ENCODE measurements at regions not wholly inside any gene's neighbourhood (a gene's known extent, or its start where the extent isn't known, plus 50 kb on each side); places are given as distances from the start of the nearest gene placed in this dataset.

DNA sequence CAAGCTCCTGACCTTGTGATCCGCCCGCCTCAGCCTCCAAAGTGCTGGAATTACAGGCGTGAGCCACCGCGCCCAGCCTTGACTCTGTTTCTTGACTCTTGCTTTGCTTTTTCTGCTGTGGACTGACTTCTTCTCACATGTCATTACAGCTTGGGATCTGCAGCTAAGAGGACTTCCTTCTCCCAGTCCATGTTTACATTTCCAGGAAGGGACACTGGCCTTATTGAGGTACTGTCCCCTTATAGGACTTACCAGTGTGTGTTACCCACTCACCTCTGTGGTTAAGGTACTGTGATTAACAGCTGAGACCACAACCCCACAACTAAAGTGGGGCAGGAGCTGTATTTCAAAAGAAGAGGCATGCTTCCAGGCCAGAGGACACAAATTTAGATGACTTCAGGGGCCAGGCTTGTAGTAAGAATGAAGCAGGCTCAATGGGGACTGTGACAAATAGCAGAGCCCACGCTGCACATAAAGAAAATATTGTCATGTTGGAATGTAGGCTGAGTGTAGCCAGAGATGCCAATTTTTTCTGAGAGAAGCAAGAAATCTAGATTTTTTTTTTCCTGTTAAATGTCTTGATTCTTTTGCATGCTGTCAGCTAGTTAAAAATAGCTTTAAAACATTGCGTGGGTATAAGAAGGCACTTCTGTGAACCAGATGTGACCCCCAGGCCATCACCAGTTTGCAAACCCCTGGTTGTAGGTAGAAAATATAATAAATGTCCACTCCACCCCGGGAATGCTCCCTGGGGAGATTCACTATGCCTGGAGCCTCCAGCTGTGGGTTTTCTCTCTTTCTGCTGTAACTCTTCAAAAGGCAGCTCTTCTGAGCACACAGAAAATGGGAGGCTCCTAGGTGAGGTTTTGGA is 75.0 kb downstream of the PTPDC1 start:
- DNase-seq = no peak

DNA sequence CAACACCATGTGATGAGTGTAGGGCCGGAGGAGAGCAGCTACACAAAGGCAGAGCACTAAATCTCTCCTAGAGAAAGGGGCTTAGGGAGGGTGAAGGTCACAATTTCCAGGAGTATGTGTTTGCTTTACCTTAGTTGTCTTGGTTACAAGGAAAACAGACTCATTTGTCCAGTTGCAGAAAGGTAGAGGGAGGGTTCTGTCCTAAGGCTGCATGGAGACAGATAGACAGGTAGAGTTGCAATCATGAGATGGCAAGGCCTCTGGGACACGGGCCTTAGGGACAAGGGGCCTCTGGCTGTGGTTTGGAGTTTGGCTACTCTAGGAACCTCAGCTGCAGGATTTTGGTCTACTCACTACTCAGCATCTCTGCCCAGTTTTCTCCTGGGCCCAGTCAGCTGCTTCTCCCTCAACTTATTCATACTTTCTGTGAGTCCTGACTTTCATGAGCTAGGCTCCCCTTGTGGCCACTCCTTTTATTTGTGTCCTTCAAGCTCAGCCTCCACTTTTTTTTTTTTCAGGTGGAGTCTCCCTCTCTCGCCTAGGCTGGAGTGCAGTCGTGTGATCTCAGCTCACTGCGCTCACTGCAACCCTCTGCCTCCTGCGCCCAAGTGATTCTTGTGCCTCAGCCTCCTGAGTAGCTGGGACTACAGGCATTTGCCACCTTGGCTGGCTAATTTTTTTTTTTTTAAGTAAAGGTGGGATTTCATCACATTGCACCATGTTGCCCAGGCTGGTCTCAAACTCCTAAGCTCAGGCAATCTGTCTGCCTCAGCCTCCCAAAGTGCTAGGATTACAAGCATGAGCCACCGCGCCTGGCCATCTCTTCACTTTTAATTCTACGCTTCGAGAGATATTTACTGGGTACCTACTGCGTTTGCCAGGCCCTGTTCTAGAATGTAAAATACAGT is 76.6 kb downstream of the PTPDC1 start:
- DNase-seq = no peak

DNA sequence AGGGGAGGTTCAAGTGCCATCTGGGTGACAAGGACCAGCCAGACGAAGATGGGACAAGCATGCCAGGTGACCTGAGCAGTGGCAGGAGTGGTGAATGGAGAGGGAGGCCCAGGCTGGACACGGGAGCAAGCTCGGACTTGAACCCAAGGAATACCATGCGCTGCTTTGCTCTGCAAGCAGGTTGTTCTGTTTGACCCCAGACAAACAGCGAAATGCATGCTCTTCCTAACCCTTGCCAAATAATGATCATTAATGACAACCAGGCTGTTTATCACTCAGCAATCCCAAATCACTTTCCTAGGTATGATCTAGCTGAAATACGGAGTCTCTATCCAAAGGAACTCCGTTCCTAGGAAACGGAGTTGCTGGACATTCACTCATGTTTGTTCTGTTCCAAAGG is 77.4 kb downstream of the PTPDC1 start:
- DNase-seq = no peak

DNA sequence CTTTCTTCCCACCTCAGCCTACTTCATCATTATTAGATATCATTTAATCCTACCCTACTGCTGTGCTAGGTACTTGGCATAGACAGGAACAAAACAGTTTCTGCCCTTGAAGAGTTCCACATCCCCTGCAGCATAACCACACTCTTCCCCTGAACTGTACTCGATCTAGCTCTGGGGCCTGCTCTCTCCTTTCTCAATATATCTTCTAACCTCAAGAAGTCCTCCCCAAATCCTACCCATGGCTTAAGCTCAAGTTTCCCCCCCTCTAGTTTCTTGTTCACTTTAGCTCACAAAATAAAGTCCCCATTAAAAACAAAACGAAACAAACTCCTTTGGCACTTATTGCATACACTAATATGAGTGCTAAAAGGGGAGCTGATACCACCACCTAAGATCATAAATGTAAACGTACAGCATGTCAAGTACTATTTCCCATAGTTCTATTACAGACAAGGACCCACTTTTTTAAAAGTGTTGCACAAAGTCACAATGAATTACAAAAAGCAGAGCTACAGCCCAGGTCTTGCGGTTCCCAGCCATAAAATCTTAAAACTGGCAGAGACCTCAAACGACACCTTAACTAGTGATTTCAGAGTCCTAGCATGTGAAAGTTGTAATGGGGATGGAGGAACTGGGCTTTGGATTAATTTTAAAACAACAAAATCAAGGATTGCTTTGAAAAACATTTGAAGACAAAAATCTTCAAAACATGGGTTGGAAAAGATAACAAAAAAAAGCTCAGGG is 80.7 kb downstream of the PTPDC1 start:
- no peak for DNase-seq

DNA sequence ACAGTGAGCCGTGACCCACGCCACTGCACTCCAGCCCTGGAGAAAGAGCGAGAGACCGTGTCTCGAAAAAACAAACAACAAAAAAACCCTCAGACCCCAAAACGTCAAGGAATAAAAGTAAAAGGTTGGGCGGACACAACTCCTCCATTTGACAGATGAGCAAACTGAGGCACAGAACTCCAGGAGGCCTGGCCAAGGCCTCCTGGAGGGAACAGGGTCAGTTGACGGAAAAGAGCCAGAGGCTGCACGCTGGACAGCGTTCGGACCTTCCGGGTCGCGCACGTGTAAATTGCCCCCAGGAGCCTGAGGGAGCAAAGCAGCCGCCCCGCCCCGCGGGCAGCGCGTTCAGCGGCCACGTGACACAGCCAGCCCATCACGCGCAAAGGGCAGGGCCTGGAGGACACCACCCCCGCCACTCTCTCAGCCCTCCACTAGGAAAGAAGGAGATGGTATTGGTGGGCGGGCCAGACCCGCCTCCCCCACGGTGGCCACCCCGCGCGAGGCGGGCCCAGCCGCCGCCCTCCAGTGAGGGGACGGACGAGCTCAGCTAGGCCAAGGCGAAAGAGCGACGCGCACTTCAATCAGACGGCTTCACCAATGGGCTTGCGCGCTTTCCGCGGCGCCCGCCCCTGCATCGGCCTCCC is 81.5 kb downstream of the PTPDC1 start:
- peak; percentile 95 for DNase-seq

DNA sequence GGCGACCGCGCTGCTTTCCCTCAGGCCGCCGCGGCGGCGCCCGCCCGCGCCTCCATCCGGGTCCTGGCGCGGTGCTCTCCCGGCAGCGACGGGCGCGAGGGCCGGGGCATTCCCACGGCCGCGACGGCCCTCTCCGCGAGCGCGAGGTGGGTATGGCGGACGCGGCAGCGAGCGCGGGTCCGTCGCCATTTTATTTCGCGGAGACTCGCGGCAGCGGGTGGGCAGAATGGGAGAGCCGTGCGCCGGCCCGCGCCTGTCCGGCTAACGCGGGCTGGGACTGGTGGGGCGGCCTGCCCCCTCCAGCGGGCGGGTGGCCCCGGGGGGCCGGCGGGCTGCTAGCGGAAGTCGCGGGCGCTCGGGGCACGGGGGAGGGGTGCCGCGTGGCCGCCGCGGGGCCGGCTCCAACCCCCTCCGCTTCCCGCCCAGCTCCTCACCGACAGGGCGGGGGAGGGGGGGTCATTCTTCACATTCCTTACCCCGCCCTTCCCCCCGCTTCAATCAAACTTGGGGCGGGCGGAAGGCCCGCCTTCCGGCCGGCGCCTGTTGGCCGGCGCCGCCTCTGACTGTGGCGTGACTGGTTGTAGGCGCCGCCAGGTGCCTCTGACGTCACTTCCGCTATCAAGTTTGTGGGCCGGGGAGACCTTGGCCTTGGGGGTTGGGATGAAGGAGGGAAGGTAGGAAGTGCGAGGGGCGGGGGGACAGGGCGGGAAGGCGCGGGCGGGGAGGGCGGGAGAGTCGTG is 82.1 kb downstream of the PTPDC1 start:
- DNase-seq = peak; percentile 94

DNA sequence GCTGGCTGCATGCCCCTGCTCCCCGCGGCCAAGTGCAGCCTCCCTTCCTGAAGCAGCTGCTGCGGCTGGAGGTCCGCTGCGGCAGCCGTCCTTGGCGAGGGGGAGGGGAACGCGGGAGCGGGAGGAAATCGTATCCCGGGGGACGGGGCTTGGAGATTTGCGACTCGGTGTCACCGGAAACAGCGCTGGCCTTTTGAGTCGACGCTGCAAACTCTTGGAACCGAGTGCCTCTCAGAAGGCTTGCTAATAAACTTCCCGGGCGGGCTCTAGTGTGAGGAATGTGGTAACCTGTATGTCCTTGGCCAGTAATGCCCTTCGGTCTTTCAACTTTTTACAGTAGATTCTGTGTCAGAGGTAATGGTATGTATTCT is 82.7 kb downstream of the PTPDC1 start:
- no peak for DNase-seq

DNA sequence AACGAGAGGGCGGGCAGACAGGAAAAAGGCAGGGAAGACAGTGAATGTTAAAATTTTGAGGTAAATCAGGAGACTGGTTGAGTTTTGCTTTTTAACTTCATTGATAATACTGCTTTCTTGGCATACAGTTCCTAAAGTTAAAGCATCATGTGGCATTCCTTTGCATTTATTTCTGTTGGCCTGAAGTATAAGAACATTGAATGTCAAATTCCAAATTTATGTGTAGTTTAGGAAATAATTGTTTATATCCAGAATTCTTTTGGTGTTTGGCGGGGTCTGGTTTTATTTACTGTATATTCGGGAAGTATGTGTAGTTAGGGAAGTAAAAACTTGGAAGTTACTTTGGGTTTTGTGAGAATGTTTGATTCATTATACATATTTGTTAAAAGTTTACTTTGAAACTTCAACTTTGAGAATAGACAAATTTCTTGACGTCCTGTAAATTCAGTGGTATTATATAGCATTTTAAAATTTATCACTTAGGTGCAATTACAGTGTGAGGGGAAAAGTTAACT is 83.2 kb downstream of the PTPDC1 start:
- no peak for DNase-seq

DNA sequence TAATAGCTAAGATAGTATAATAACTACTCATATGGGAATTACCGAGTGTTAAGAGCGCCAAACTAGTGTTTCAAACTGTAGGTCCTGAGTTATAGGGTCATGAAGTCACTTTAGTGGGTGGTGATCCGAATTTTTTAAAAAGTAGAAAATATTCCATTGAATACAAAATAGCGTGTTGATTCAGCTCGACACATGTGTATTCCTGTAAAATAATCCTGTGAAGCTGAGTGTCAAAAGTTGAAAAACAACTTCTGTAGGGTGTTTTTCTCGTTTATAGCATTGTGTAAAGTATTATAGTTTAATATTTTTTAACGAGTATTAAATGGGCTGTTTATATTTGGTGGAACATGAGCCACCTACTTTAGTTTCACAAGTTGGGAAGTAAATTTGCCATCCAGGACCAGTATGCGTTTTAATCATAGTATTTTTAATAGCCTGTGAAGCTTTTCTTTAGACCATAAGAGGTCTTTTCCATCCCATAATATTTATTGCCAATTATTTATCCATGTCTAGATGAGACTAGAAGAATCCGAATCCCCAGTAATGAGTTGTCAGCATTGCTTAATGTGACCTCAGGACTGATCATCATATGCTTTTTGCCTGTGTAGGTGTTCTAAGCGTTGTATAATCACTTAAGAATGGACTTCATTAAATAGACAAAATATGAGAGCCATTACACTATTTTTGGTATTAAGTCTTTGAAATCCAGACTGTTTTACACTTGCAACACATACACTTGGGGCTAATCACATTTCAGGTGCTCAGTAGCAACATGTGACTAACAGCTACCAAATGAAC is 84.1 kb downstream of the PTPDC1 start:
- DNase-seq = no peak

DNA sequence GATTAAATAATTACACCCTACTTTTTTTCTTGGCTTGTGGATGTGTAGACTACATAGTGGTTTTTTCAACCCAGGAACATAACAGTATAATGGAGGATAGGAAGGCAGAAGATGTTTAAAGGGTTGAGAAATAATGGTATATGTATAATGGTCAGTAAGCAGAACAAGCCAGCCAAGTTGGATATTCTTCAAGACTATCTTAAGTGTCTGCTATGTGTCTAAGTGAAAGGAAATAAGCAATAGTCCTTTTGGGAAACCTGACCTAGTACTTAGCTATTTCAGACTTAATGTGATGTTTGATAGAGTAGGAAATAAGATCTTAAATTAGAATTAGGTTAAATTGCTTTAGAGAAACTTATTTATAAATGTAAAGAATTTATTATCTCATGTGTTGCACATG is 85.7 kb downstream of the PTPDC1 start:
- no peak for DNase-seq

DNA sequence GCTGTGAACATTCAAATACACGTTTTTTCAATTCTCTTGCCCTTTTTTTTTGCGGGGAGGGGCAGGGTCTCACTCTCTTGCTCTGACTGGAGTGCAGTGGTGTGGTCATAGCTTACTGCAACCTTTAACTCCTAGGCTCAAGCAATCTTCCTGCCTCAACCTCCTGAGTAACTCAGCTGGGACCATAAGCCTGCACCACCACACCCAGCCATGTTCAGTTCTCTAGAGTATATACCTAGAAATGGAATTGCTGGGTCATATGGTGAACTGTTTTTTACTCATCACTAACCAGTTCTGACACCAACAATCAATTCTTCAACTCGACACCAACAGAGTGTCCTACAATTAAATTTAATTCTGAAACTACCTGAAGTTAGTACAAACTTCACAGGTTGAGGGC is 85.5 kb upstream of the ZNF169 start:
- no peak for DNase-seq

DNA sequence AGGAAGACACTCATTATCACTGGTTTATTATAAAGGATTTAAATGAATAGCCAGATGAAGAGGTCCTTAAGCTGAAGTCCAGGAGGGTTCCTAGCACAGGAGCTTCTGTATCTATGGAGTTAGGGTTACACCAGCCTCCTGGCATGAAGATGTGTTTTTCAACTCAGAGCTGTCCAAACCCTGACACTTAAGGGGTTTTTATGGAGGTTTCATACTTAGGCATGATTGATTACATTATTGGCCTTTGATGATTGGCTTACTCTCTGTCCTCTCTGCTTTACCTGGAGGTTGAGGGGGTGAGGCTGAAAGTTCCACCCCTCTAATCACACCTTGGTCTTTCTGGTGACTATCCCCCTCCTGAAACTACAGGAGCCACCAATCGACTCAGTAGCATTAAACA is 84.9 kb upstream of the ZNF169 start:
- no peak for DNase-seq

DNA sequence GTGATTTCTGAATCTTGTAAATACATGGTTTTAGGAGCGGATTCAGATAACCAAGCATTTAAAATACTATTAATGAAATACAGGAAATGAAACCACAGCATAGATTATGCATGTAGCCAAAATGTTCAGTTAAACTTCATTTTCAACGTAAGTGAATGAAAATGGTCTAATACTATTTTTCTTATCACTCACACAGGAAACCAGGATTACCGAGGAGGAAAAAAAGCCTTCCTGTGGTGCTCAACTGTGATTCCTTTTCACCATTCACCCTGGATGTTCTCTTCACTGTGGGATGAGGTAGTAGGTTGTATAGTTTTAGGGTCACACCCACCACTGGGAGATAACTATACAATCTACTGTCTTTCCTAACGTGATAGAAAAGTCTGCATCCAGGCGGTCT is 83.4 kb upstream of the ZNF169 start:
- no peak for DNase-seq

DNA sequence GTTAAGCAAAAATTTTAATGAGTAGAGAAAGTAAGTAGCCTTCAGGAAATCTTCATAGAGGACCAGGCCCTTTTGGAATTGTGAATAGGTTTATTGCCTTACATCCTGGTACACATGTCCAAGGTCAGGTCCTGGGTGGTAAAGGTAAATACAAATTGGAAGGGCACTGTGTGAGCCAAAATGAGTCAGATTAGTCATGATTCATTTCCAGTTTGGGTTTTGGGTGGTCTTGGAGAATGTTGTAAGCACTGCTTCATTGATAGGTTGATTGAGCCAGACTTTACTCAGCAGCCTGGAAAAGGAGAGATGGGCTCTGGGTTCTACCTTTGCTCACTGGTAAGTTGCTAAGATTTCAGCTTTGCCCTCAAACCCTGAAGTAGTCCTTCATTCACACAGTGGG is 82.5 kb upstream of the ZNF169 start:
- no peak for DNase-seq

DNA sequence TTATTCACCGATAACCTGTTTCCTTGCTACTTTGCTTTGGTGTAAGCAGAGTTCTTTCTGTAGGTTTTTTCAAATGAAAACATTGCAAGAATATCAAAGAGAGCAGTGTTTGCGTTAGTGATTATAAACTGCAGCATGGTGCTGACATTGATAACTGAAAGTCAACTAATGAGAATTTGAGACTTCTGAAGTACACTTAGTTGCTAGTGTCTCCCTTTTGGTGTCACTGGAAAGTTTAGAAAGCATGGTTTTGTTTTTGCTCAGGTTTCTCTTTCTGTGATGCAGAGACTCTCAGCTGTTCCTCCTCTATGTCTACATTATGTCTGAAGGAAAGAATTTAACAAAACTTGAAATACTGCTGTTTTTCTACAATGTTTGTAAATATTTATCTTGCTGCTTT is 80.2 kb upstream of the ZNF169 start:
- DNase-seq = no peak

DNA sequence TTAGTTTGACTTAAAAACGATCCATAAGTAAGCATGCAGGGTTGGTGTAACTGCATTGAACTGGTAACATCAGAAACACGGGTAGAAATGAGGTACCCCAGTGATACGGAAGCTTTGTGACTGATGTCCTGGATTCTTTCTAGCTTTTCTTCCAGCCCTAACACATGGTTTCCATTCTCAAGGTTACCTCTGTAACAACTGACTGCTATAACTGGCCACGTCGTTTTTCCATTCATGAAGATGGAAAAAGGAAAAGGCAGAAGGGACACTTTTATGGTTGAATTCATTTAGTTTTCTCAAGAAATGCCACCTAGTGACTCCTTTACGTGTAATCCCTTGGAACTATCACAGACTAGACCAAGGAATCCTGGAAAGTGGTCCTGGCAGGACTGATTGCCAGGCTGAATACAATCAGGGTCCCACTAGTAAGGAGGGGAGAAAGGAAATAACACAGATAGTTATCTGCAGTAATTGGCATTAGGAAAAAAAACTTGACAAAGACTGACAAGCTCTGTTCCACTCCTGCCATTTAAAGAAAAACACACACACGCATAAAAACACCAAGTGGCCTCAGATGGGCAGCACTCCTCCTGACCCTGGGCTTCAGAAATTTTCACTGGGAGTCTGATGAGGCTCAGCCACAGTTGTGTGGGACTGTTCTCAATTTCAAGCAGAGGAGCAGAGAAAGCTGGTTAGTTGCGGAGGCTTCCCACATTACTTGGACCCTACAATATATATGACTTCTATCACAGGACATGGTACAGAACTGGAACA is 77.5 kb upstream of the ZNF169 start:
- no peak for DNase-seq

DNA sequence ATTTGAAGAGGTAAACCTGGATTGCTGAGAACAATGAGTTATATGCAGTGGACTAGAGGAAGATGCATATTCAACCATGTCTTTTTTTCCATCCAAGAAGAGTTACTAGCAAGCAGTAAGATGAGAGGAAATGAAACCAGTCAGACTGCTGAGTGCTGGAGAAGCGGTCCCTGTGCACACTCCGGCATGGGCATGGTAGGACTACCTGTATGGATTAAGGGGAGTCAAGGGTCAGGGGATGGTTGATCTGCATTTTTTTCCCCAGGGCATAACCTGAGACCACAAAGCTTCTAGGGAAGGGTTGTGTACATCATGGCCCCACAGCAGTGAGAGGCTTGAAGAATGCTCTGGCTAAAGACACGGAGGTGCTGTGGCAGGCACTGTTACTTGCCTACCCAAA is 76.6 kb upstream of the ZNF169 start:
- no peak for DNase-seq

DNA sequence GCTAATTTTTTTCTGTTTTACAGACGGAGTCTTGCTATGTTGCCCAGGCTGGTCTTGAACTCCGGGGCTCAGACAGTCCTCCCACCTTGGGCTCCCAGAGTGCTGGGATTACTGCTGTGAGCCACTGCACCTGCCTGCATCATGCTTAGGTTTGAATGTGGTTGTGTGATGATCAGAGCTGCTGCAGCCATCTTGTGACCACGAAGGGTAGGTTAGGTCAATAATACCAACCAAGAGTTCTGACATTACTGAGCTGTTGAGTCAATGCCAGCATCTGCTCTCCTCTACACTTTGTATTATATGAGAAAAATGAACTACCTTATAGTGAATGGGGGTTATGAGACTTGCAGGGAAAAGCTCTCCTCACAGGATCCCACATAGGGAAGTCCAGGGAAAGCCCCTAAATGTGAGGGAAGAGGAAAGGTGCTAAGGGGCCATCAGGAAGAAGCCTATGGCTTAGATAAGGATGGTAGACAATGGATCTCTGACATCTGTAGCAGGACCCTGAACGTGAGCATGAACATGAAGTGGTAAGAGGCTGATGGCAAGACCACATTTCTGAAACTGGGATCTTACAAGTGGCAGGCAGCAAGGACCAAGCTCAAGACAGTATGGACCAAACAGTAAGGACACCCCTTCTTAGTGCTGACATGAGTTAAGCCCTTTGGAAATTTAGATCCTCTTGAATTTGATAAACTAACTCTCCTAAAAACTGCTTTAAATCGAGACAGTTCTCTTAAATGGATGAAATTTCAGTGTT is 75.7 kb upstream of the ZNF169 start:
- DNase-seq = no peak

DNA sequence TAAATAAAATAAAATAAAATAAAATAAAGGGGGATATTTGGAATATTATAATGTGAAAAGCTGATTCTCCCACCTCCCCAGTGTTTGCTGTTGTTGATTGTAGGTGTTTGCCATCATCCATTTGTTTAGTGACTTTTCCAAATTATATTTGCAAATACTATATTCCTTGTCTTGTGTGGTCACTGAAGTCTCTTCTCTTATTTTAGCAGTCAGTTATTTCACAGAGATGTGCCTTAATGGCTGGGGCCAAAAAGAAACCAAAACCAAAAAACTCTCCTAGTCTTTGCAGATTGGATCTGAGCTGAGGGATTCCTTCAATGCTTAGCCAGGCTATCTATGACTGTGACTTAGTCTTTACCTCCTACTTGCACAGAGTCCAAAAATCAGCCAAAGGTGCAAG is 70.9 kb upstream of the ZNF169 start:
- no peak for DNase-seq
